Immature natural killer cell (primary cell): ENCODE measurements at regions not wholly inside any gene's neighbourhood (a gene's known extent, or its start where the extent isn't known, plus 50 kb on each side); places are given as distances from the start of the nearest gene placed in this dataset.

ENCODE experiments used
- DNase-seq, 3 donors: peaks; one replicate each; pipeline ENCODE4 v3.0.0; 2022; ENCODE audit warnings: mixed read lengths in 1 of 3
- H3K27ac Mint-ChIP-seq, 6 donors: one replicate each; pipeline ENCODE4 v1.8.0; 2020; ENCODE audit warnings: mixed read lengths in 6 of 6, mild to moderate bottlenecking in 5 of 6, inconsistent platforms in 4 of 6, moderate library complexity in 3 of 6
- H3K27me3 Mint-ChIP-seq, 3 donors: one replicate each; pipeline ENCODE4 v1.8.0; 2020 to 2021; ENCODE audit warnings: low read depth in 3 of 3, mild to moderate bottlenecking in 3 of 3, mixed read lengths in 3 of 3, moderate library complexity in 3 of 3, inconsistent platforms in 1 of 3
- H3K36me3 Mint-ChIP-seq, 3 donors: one replicate each; pipeline ENCODE4 v1.8.0; 2020; ENCODE audit warnings: mixed read lengths in 3 of 3, inconsistent platforms in 2 of 3, mild to moderate bottlenecking in 2 of 3
- H3K4me1 Mint-ChIP-seq, 2 donors: one replicate each; pipeline ENCODE4 v1.8.0; 2020; ENCODE audit warnings: inconsistent platforms in 2 of 2, mild to moderate bottlenecking in 2 of 2, mixed read lengths in 2 of 2, moderate library complexity in 1 of 2
- H3K4me3 Mint-ChIP-seq, 5 donors: one replicate each; pipeline ENCODE4 v1.8.0; 2020; ENCODE audit warnings: mild to moderate bottlenecking in 5 of 5, mixed read lengths in 5 of 5, inconsistent platforms in 3 of 5, moderate library complexity in 3 of 5
- H3K9me3 Mint-ChIP-seq, 6 donors: one replicate each; pipeline ENCODE4 v1.8.0; 2020; ENCODE audit warnings: mild to moderate bottlenecking in 6 of 6, mixed read lengths in 6 of 6, inconsistent platforms in 4 of 6, moderate library complexity in 3 of 6

DNA sequence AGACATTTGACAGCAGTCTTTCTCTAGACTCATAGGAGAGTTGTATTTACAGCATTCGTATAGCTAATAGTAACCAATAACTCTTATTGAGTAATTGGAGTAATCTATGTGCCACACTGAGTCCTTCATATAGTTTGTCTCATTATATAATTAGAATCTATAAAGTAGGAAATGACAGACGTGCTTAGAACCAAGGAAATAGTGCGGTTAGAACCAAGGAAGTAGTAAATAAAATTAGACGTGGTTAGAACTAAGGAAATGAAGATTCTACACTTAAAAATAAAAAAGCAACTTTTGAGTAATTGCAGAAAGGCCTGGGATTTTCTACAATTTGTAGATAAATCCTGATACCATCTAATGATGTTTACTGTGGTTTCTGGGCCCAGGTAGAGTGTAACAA lies 107.8 kb upstream of the TNFSF11 start:
- DNase-seq: peak in 1 of 3 donors; percentile 15
- H3K4me3 Mint-ChIP-seq: peak overlapping the region; percentile 58 to 73 (median 63)
- peaks cover 0 to 4% (median 0%) of the 10 kb centered on the region in 3 donors for H3K27me3 Mint-ChIP-seq
- peaks cover 4 to 21% (median 10%) of the 10 kb centered on the region in 6 donors for H3K9me3 Mint-ChIP-seq
- peaks cover 26 to 40% of the 10 kb centered on the region in 2 donors for H3K4me1 Mint-ChIP-seq
- peak overlapping the region; percentile 1 to 67 (median 28) for H3K27ac Mint-ChIP-seq
- peaks cover 6 to 7% (median 7%) of the 10 kb centered on the region in 3 donors for H3K36me3 Mint-ChIP-seq

DNA sequence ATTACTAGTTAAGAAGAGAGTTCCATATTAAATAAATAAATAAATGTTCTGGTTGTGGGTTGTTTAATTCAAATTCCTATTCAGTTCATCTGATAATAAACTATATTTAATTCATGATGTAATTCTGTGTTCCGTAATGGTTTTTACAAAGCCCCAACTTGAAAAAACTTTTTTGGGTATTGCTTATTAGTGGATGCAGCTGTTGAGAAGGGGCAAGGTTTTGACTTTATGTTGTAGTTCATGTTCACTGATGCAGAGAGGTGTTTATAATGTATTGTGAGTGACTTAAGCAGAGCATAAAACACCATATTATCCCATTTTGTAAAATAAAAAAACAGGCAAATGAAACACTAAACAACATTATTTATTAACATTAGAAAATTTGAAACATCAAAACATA lies 107.3 kb upstream of the TNFSF11 start:
- Mint-ChIP-seq H3K36me3 (peaks cover 6 to 7% (median 7%) of the 10 kb centered on the region in 3 donors), H3K27ac (peak overlapping the region in 2 of 6 donors; percentile 15 to 23), H3K9me3 (peaks cover 4 to 17% (median 9%) of the 10 kb centered on the region in 6 donors), H3K27me3 (peaks cover 0 to 4% (median 0%) of the 10 kb centered on the region in 3 donors), H3K4me1 (peaks cover 26 to 40% of the 10 kb centered on the region in 2 donors), H3K4me3 (peak overlapping the region in 3 of 5 donors; percentile 12 to 73 (median 44))
- DNase-seq: no peak

- H3K36me3 Mint-ChIP-seq: no peaks in the 10 kb centered on the region
- no peaks in the 10 kb centered on the region for H3K27me3 Mint-ChIP-seq
- no peak for DNase-seq
- no peak overlapping the region for H3K27ac Mint-ChIP-seq
- H3K4me3 Mint-ChIP-seq: no peak overlapping the region
- no peaks in the 10 kb centered on the region for H3K9me3 Mint-ChIP-seq
- no peaks in the 10 kb centered on the region for H3K4me1 Mint-ChIP-seq
Observed at GRCh38 chr13:42474954-42475353, 99.0 kb upstream of the TNFSF11 start.

DNA sequence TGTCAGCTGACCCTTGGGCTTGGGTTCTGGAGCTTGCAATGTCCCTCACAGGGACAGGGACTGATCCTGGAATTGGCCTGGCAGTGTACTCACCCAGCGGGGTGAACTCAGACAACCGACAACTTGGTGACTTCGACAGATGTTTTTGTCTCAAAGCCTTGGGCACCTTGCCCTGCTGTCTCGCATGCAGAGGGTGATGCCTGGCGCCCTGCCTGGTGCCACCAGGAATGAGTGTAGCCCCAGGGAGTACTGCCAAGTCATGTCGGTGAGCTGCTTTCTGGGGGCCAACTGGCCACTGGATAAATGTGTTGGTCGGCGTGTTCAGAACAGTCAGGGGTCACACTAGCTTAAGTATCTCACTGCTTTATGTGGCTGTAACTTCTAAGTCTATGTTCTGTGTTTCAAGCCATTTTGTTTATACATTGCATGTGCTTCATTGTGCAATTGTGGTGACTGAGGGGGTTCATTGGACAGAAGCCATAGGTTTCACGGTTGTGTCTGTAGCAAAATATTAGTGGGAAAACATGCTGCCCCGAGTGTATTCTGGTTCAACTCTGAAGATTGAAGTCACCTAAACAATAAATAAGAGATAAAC lies 96.3 kb upstream of the TNFSF11 start:
- Mint-ChIP-seq H3K4me1 (no peaks in the 10 kb centered on the region), H3K9me3 (no peaks in the 10 kb centered on the region), H3K27me3 (no peaks in the 10 kb centered on the region), H3K4me3 (no peak overlapping the region), H3K36me3 (peaks cover 0 to 4% (median 0%) of the 10 kb centered on the region in 3 donors), H3K27ac (no peak overlapping the region)
- no peak for DNase-seq

DNA sequence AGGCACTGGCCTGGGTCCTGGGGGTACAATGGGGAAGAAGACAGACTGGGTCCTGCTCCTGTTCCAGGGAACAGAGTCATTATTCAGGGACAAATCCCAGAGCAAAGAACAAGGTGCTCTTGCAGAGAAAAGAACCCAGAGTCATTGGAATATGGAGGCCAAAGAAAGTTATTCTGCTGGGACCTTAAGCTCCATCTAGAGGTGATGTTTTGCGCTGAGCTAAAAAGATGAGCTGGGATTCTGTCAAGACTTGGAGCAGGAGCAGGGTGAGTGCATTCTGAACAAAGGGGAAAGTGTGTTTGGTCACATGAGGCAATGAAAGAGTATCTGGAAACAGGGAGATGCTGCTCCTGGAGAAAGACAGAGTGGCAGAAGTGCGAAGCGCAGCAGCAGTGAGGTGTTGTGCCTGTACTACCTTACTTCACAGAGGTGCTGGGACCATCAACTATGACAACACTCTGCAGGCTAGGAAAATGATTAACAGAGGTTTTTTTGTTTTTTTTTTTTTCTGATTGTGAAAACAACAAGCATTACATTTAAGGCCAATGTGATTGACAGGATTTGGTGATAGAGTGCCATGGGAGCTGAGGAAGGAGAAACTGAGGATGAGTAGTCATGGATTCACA lies 95.3 kb upstream of the TNFSF11 start:
- Mint-ChIP-seq H3K9me3 (no peaks in the 10 kb centered on the region), H3K27me3 (no peaks in the 10 kb centered on the region), H3K4me3 (no peak overlapping the region), H3K27ac (no peak overlapping the region), H3K36me3 (peaks cover 0 to 4% (median 0%) of the 10 kb centered on the region in 3 donors), H3K4me1 (no peaks in the 10 kb centered on the region)
- no peak for DNase-seq

GRCh38 chr13:42484386-42484785 lies 89.6 kb upstream of the TNFSF11 start:
- no peak for DNase-seq
- Mint-ChIP-seq H3K27ac (no peak overlapping the region), H3K4me1 (no peaks in the 10 kb centered on the region), H3K4me3 (no peak overlapping the region), H3K27me3 (peaks cover 0 to 3% (median 0%) of the 10 kb centered on the region in 3 donors), H3K36me3 (peaks cover 0 to 4% (median 0%) of the 10 kb centered on the region in 3 donors), H3K9me3 (no peaks in the 10 kb centered on the region)

GRCh38 chr13:42485272-42485671 lies 88.7 kb upstream of the TNFSF11 start:
- Mint-ChIP-seq H3K4me3 (no peak overlapping the region), H3K4me1 (no peaks in the 10 kb centered on the region)
- no peak for DNase-seq

DNA sequence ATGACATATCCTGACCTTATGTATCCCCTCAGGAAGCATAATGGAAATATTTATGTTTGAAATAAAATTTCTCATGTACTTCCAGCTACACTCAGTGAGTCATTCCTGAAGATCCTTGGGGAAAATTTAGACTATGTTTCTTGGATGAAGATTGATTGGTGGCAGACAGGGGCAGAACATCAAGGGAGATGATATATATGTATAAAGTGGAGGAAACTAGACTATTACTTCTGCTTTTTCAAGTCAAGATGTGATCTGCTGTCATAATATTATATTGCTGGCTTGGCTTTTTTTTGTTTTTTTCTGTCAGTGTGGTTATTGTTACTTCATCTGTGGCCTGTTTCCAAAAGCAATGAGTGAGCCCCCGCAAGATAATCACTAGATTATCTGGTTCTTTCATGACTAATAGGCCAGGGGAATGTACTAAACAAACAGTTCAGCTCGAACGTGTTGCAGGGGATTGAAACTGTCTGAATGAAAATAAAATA lies 87.2 kb upstream of the TNFSF11 start:
- H3K4me3 Mint-ChIP-seq: no peak overlapping the region
- H3K27ac Mint-ChIP-seq: no peak overlapping the region
- peaks cover 0 to 5% (median 0%) of the 10 kb centered on the region in 3 donors for H3K27me3 Mint-ChIP-seq
- H3K4me1 Mint-ChIP-seq: no peaks in the 10 kb centered on the region
- peaks cover 0 to 5% (median 0%) of the 10 kb centered on the region in 3 donors for H3K36me3 Mint-ChIP-seq
- no peak for DNase-seq
- no peaks in the 10 kb centered on the region for H3K9me3 Mint-ChIP-seq

More at GRCh38 chr13:42485272-42485671, 88.7 kb upstream of the TNFSF11 start:
- Mint-ChIP-seq H3K9me3 (no peaks in the 10 kb centered on the region), H3K27ac (no peak overlapping the region), H3K36me3 (peaks cover 0 to 4% (median 0%) of the 10 kb centered on the region in 3 donors), H3K27me3 (peaks cover 0 to 5% (median 0%) of the 10 kb centered on the region in 3 donors)

GRCh38 chr13:42487221-42487620 lies 86.7 kb upstream of the TNFSF11 start:
- Mint-ChIP-seq H3K36me3 (peaks cover 0 to 6% (median 0%) of the 10 kb centered on the region in 3 donors), H3K27me3 (peaks cover 0 to 5% (median 0%) of the 10 kb centered on the region in 3 donors), H3K4me1 (no peaks in the 10 kb centered on the region), H3K4me3 (no peak overlapping the region), H3K9me3 (no peaks in the 10 kb centered on the region), H3K27ac (no peak overlapping the region)
- DNase-seq: no peak

GRCh38 chr13:42490676-42491075 lies 83.3 kb upstream of the TNFSF11 start:
- Mint-ChIP-seq H3K4me1 (peaks cover 0 to 17% of the 10 kb centered on the region in 2 donors), H3K27me3 (peaks cover 0 to 5% (median 0%) of the 10 kb centered on the region in 3 donors)

DNA sequence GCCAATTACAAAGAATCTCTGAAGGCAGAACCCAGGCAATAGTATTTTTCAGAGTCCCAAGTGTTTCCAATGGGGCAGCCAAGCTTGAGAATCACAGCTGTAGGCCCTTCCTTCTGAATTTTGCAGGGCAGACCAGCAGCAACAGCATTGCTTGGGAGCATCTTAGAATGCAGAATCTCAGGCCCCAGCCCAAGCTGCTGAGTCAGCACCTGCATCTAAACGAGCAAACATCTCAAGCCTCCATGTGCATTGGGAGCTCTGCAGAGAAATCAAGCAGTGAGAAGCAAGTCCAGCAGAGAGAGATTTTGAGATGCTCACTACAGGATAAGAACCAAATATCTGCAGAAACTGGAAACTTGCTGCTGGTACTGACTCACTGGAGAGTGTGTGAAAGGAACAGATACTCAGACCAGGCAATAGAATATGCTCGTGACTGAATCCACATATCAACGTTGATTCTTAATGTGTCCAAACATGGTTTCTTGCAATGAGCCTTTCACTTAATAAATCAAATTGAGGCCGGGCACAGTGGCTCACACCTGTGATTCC lies 81.5 kb upstream of the TNFSF11 start:
- Mint-ChIP-seq H3K27ac (no peak overlapping the region), H3K36me3 (peaks cover 0 to 4% (median 0%) of the 10 kb centered on the region in 3 donors), H3K4me1 (peaks cover 0 to 23% of the 10 kb centered on the region in 2 donors), H3K27me3 (peaks cover 1 to 2% (median 2%) of the 10 kb centered on the region in 3 donors), H3K4me3 (no peak overlapping the region), H3K9me3 (no peaks in the 10 kb centered on the region)
- DNase-seq: no peak

More at GRCh38 chr13:42490676-42491075, 83.3 kb upstream of the TNFSF11 start:
- Mint-ChIP-seq H3K36me3 (peaks cover 0 to 4% (median 0%) of the 10 kb centered on the region in 3 donors), H3K27ac (no peak overlapping the region), H3K9me3 (no peaks in the 10 kb centered on the region), H3K4me3 (no peak overlapping the region)
- DNase-seq: no peak

- no peak for DNase-seq
- H3K27me3 Mint-ChIP-seq: peaks cover 1 to 2% (median 2%) of the 10 kb centered on the region in 3 donors
- H3K4me3 Mint-ChIP-seq: no peak overlapping the region
- H3K9me3 Mint-ChIP-seq: no peaks in the 10 kb centered on the region
- peaks cover 0 to 23% of the 10 kb centered on the region in 2 donors for H3K4me1 Mint-ChIP-seq
- peaks cover 0 to 4% (median 0%) of the 10 kb centered on the region in 3 donors for H3K36me3 Mint-ChIP-seq
- H3K27ac Mint-ChIP-seq: no peak overlapping the region
Observed at GRCh38 chr13:42494157-42494556, 79.8 kb upstream of the TNFSF11 start.

DNA sequence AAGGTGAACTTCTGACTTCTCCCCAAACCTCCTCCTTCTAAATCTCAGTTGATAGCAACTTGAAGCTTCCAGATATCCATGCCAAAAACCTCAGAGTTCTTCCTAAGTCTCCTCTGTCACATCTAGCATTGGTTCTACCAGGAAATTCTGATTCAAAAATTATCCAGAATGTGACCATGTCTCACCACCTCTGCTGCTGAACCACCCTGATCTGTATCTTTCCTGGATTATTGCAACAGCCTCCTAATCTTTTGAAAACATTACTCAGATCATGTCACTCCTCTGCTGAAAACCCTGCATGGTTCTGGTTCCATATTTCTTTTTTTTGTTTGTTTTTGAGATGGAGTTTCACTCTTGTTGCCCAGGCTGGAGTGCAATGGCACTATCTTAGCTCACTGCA lies 78.7 kb upstream of the TNFSF11 start:
- Mint-ChIP-seq H3K9me3 (no peaks in the 10 kb centered on the region), H3K36me3 (peaks cover 0 to 4% (median 0%) of the 10 kb centered on the region in 3 donors), H3K4me3 (no peak overlapping the region), H3K27me3 (peaks cover 0 to 3% (median 2%) of the 10 kb centered on the region in 3 donors), H3K4me1 (peaks cover 0 to 23% of the 10 kb centered on the region in 2 donors), H3K27ac (peak overlapping the region in 1 of 6 donors; percentile 65)
- no peak for DNase-seq

DNA sequence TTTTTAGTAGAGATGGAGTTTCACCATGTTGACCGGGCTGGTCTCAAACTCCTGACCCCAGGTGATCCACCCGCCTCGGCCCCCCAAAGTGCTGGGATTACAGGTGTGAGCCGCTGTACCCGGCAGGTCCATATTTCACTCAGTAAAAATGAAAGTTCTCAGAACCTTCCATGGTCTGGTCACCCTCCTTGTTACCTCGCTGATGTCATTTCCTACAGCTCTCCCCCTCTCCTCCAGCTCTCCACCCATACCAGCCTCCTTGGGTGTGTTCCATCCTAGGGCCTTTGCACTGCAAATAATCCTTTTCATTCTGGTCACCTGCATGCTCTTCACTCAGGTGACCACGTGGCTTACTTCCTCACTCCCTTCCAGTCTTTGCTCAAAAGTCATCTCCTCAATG lies 78.2 kb upstream of the TNFSF11 start:
- Mint-ChIP-seq H3K4me3 (no peak overlapping the region), H3K9me3 (no peaks in the 10 kb centered on the region), H3K36me3 (peaks cover 0 to 4% (median 0%) of the 10 kb centered on the region in 3 donors), H3K4me1 (peaks cover 0 to 24% of the 10 kb centered on the region in 2 donors), H3K27ac (no peak overlapping the region), H3K27me3 (peaks cover 0 to 3% (median 2%) of the 10 kb centered on the region in 3 donors)
- DNase-seq: no peak
